ENCODE measurements at regions not wholly inside any gene's neighbourhood (a gene's known extent, or its start where the extent isn't known, plus 50 kb on each side); places are given as distances from the start of the nearest gene placed in this dataset.
A peak's percentile ranks its signal among the peaks of the same experiment; 100 is the strongest.

- H3K4me3 ChIP-seq (ENCODE audit: low read depth, low read length) = no peak overlapping the region
- in situ Hi-C loops (cut with HindIII; ENCODE audit: low pct_ligation_motif_present, low sequenced_read_pairs) = no loop called here
- TF ChIP-seq CTCF (IDR thresholded peaks at IDR 0.05; ENCODE audit: low read depth, low read length, missing control alignments) = no peak
- H3K27me3 ChIP-seq (replicated peaks) = no peaks in the 10 kb centered on the region
- H3K36me3 ChIP-seq (replicated peaks) = no peaks in the 10 kb centered on the region
- no peak overlapping the region for H3K27ac ChIP-seq
- no peak for DNase-seq
Measured at GRCh38 chr1:222247811-222248310, 300.0 kb downstream of the HHIPL2 start.

- DNase-seq = no peak
- no peak for TF ChIP-seq CTCF (IDR thresholded peaks at IDR 0.05; ENCODE audit: low read depth, low read length, missing control alignments)
- H3K27ac ChIP-seq = no peak overlapping the region
- no peaks in the 10 kb centered on the region for H3K36me3 ChIP-seq (replicated peaks)
- H3K4me3 ChIP-seq (ENCODE audit: low read depth, low read length) = no peak overlapping the region
- H3K27me3 ChIP-seq (replicated peaks) = no peaks in the 10 kb centered on the region
- in situ Hi-C loops (cut with HindIII; ENCODE audit: low pct_ligation_motif_present, low sequenced_read_pairs) = no loop called here
Measured at GRCh38 chr1:222247081-222247480, 300.8 kb downstream of the HHIPL2 start.

- Histone ChIP-seq H3K27me3 (replicated peaks) (no peaks in the 10 kb centered on the region), H3K4me3 (ENCODE audit: low read depth, low read length) (no peak overlapping the region), H3K36me3 (replicated peaks) (no peaks in the 10 kb centered on the region), H3K27ac (no peak overlapping the region)
- no peak for DNase-seq
- no peak for TF ChIP-seq CTCF (IDR thresholded peaks at IDR 0.05; ENCODE audit: low read depth, low read length, missing control alignments)
- in situ Hi-C loops (cut with HindIII; ENCODE audit: low pct_ligation_motif_present, low sequenced_read_pairs) = no loop called here
Measured at GRCh38 chr1:222243902-222244301, 304.0 kb downstream of the HHIPL2 start.

GRCh38 chr1:222242492-222242891 lies 305.4 kb downstream of the HHIPL2 start:
- Histone ChIP-seq H3K4me3 (ENCODE audit: low read depth, low read length) (no peak overlapping the region), H3K27ac (no peak overlapping the region), H3K36me3 (replicated peaks) (no peaks in the 10 kb centered on the region), H3K27me3 (replicated peaks) (no peaks in the 10 kb centered on the region)
- in situ Hi-C loops (cut with HindIII; ENCODE audit: low pct_ligation_motif_present, low sequenced_read_pairs) = no loop called here
- no peak for TF ChIP-seq CTCF (IDR thresholded peaks at IDR 0.05; ENCODE audit: low read depth, low read length, missing control alignments)
- DNase-seq = no peak

- in situ Hi-C loops (cut with HindIII; ENCODE audit: low pct_ligation_motif_present, low sequenced_read_pairs) = no loop called here
- DNase-seq = no peak
- no peak overlapping the region for H3K4me3 ChIP-seq (ENCODE audit: low read depth, low read length)
- H3K27me3 ChIP-seq (replicated peaks) = no peaks in the 10 kb centered on the region
- H3K36me3 ChIP-seq (replicated peaks) = no peaks in the 10 kb centered on the region
- TF ChIP-seq CTCF (IDR thresholded peaks at IDR 0.05; ENCODE audit: low read depth, low read length, missing control alignments) = no peak
- H3K27ac ChIP-seq = no peak overlapping the region
Measured at GRCh38 chr1:222241410-222241809, 306.5 kb downstream of the HHIPL2 start.

GRCh38 chr1:222240536-222241181 lies 307.2 kb downstream of the HHIPL2 start:
- peak; percentile 6 for DNase-seq
- TF ChIP-seq CTCF (IDR thresholded peaks at IDR 0.05; ENCODE audit: low read depth, low read length, missing control alignments) = no peak
- Histone ChIP-seq H3K4me3 (ENCODE audit: low read depth, low read length) (no peak overlapping the region), H3K36me3 (replicated peaks) (no peaks in the 10 kb centered on the region), H3K27ac (no peak overlapping the region), H3K27me3 (replicated peaks) (no peaks in the 10 kb centered on the region)
- in situ Hi-C loops (cut with HindIII; ENCODE audit: low pct_ligation_motif_present, low sequenced_read_pairs) = no loop called here

All from brain microvascular endothelial cell (primary cell).